ENCODE measurements at regions not wholly inside any gene's neighbourhood (a gene's known extent, or its start where the extent isn't known, plus 50 kb on each side); places are given as distances from the start of the nearest gene placed in this dataset.

DNA sequence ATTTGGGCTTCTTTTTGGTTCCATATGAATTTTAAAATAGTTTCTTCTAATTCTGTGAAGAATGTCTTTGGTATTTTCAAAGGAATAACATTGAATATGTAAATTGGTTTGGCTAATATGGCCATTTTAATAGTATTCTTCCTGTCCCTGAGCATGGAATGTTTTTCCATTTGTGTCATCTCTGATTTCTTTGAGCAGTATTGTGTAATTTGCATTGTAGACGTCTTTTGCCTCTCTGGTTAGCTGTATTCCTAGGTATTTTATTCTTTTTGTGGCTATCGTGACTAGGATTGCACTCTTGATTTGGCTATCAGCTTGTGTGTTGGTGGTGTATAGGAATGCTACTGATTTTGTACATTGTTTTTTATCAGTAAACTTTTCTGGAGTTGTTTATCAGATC, 601.9 kb downstream of the SNAPC1 start:
- no peak overlapping the region for H3K4me2 ChIP-seq
- no peaks in the 10 kb centered on the region for H4K20me1 ChIP-seq
- H3K4me1 ChIP-seq, result no peaks in the 10 kb centered on the region
- H3K9me3 ChIP-seq, result no peaks in the 10 kb centered on the region
- H3K9ac ChIP-seq, result no peak overlapping the region
- no peaks in the 10 kb centered on the region for H3K36me3 ChIP-seq
- H3K27ac ChIP-seq, result no peak overlapping the region
- no peaks in the 10 kb centered on the region for H3K27me3 ChIP-seq
- no peak overlapping the region for H3K4me3 ChIP-seq
- no peak for TF ChIP-seq Cebpa-rat (IDR thresholded peaks at IDR 0.05)

DNA sequence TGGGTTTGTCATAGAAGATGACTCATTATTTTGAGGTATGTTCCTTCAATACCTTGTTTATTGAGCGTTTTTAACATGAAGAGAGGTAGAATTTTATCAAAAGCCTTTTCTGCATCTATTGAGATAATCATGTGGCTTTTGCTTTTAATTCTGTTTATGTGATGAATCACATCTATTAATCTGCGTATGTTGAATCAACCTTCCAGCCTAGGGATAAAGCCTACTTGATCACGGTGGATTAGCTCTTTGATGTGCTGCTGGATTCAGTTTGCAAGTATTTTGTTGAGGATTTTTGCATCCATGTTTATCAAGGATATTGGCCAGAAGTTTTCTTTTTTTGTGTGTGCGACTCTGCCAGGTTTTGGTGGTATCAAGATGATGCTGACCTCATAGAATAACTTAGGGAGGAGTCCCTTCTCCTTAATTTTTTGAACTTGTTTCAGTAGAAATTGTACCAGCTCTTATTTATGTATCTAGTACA, 602.6 kb downstream of the SNAPC1 start:
- Histone ChIP-seq H3K36me3 (no peaks in the 10 kb centered on the region), H3K4me2 (no peak overlapping the region), H3K9me3 (no peaks in the 10 kb centered on the region), H3K4me1 (no peaks in the 10 kb centered on the region), H3K27ac (no peak overlapping the region), H3K4me3 (no peak overlapping the region), H3K9ac (no peak overlapping the region), H4K20me1 (no peaks in the 10 kb centered on the region), H3K27me3 (no peaks in the 10 kb centered on the region)
- TF ChIP-seq Cebpa-rat (IDR thresholded peaks at IDR 0.05), result no peak

DNA sequence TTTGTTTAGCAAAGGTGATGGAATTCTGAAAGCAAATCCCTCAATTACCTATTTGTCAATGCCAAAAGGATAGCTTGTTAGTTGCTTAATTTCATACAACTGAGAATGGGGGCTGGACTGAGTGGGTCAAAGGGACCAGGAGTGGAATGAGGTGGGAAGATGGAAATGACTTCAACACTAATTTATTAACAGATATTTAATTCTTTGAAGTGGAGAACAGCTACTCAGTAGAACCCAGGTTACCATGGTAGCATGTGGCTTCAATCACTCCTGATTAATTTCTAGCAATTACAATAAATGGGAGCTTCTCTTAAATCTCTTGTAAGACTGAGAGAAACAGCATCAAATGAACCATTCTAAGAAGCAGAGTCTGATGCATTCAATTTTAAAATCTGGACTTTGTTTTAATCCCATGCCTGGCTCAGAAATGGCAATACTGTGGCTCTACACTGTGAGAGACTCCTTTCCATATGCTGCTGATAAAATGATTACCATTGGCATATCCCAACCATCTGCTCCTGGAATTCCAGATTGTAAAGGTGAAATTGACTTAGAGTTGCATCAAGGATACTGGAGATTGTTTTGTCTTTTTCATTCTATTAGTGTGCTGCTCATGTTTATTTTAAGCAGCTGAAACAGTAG, 607.8 kb downstream of the SNAPC1 start:
- Histone ChIP-seq H3K36me3 (no peaks in the 10 kb centered on the region), H3K9me3 (no peaks in the 10 kb centered on the region), H3K27ac (no peak overlapping the region), H3K4me1 (no peaks in the 10 kb centered on the region), H3K4me3 (no peak overlapping the region), H3K4me2 (no peak overlapping the region), H4K20me1 (no peaks in the 10 kb centered on the region), H3K9ac (no peak overlapping the region), H3K27me3 (no peaks in the 10 kb centered on the region)
- no peak for TF ChIP-seq Cebpa-rat (IDR thresholded peaks at IDR 0.05)

DNA sequence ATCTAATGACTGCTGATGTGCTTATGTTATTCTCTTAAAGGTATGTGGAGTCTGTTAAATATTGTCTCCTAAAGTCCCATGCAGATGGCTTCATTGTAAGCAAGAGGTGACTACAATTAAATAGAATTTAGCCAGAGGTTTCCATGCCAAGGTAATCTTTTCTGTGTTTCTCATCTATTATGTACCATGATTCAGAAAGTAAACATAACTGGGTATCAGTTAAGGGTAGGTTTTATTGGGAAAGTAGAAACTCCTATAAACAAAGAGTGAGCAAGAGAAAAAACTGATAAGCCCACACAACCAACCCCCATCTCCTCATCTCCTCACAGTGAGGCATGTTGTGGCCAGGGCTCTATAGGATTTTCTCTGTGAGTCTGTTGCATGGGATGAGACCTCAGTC, 611.7 kb downstream of the SNAPC1 start:
- H3K4me3 ChIP-seq, result no peak overlapping the region
- no peaks in the 10 kb centered on the region for H3K36me3 ChIP-seq
- H3K9ac ChIP-seq, result no peak overlapping the region
- H4K20me1 ChIP-seq, result no peaks in the 10 kb centered on the region
- no peaks in the 10 kb centered on the region for H3K4me1 ChIP-seq
- no peaks in the 10 kb centered on the region for H3K27me3 ChIP-seq
- no peak overlapping the region for H3K27ac ChIP-seq
- H3K4me2 ChIP-seq, result no peak overlapping the region
- H3K9me3 ChIP-seq, result no peaks in the 10 kb centered on the region
- TF ChIP-seq Cebpa-rat (IDR thresholded peaks at IDR 0.05), result no peak

DNA sequence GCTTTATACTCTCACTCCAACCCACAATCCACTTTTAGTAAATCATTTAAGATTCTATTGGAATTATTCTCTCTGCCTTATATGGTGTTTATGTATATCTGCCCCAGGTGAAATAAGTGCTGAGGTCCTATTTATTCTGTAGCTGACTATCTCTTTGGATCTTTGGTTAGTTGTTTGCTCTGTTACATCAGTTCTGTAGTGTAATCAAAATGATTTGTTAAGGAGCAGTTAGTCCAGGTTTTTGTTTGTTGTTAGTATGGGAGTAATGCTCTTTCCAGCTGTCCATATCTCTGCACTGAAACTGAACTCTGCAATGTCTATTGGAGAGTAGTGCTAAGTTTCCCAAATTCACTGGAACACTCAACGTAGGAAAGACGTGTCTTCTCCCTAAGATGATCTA, 615.8 kb downstream of the SNAPC1 start:
- H3K9ac ChIP-seq, result no peak overlapping the region
- H4K20me1 ChIP-seq, result no peaks in the 10 kb centered on the region
- no peaks in the 10 kb centered on the region for H3K4me1 ChIP-seq
- no peak overlapping the region for H3K27ac ChIP-seq
- no peaks in the 10 kb centered on the region for H3K27me3 ChIP-seq
- no peak for TF ChIP-seq Cebpa-rat (IDR thresholded peaks at IDR 0.05)
- no peaks in the 10 kb centered on the region for H3K36me3 ChIP-seq
- no peaks in the 10 kb centered on the region for H3K9me3 ChIP-seq
- no peak overlapping the region for H3K4me3 ChIP-seq
- H3K4me2 ChIP-seq, result no peak overlapping the region

DNA sequence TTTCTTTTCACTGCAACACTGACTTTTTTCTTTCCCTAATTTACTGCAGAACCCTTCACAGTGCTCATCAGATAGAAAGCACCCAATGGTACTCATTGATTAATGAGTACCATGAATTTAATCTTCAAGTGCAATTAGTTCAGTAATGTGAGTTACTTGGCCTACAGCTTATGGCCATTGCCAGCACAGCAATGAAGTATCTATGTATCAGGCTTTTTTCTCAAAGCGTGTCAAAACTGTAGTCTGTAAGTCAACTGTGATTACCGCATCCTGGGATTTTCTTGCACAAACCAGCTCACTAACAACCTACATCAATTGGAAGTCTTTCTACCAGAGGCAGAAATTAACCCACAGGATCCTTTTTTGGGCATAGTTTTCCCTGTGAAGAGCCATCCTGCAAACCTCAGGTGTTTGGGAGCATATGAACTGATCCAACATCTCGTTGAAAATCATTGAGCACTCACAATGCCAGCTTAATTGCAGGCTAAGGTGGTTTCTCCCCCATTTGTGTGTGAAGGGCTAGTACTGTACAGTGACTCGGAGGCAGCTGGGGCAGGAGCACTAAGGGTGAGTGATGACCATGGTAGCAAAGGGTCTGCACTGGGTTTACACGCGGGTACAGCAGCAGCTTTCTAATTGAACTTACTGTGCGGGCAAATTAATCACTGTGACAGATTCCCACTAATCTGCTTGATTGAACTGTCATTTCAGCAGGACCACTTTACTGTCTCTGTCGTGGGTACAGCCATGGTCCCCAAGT, 619.3 kb downstream of the SNAPC1 start:
- Histone ChIP-seq H3K4me3 (no peak overlapping the region), H3K4me2 (no peak overlapping the region), H3K27ac (no peak overlapping the region), H3K9ac (no peak overlapping the region), H4K20me1 (no peaks in the 10 kb centered on the region), H3K27me3 (no peaks in the 10 kb centered on the region), H3K9me3 (peaks cover 5% of the 10 kb centered on the region), H3K36me3 (no peaks in the 10 kb centered on the region), H3K4me1 (no peaks in the 10 kb centered on the region)
- no peak for TF ChIP-seq Cebpa-rat (IDR thresholded peaks at IDR 0.05)

DNA sequence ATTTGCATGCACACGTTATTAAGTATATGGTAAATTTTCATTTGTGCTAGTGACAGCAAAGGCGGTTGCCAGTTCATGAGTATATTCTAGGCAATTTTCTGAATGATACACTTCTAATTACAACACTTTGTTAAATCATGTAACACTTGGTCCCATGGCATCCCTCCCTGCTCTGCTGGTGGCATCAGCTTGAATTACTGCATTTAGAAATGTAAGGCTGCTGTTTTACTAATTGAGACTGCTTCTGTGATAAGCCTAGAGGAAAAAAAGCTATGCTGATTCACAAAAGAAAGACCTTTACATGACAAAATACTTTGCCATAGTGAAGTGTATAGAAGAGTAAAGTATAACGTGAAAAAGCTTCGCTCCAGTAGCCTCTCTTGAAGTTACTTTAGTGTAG, 636.1 kb downstream of the KCNH5 start:
- H3K9ac ChIP-seq, result no peak overlapping the region
- no peaks in the 10 kb centered on the region for H3K9me3 ChIP-seq
- no peak overlapping the region for H3K4me3 ChIP-seq
- H3K4me2 ChIP-seq, result no peak overlapping the region
- no peaks in the 10 kb centered on the region for H4K20me1 ChIP-seq
- no peaks in the 10 kb centered on the region for H3K4me1 ChIP-seq
- H3K27me3 ChIP-seq, result no peaks in the 10 kb centered on the region
- no peak for TF ChIP-seq Cebpa-rat (IDR thresholded peaks at IDR 0.05)
- H3K27ac ChIP-seq, result no peak overlapping the region
- no peaks in the 10 kb centered on the region for H3K36me3 ChIP-seq

DNA sequence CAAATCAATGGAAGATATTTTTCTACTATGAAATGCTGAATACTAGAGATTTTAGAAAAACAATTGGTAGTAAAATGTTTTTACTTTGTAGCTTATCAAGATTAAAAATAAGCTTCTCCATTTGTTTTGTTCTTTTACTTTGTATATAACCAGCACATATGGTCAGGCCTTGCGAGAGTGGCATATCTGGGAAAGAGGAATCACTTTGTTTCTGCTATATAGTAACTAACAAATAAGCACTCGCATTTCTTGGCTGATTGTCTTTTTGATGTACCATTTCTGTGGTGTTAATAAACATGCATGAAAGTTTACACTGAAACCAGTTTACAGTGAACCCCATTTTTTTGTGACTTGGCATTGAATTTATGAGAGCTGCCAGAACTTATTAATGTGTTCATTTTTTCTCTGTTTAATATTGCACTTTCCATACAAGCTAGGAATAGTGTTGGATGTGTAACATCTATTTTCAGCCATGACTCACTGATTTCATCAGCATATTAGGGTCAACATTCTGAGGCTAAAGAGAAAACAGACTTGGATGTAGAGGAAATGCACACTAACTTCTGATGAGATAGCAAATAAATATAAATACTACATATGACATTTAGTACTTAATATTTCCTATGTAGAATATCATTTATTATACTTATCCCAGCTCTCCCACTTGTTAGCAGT, 635.5 kb downstream of the KCNH5 start:
- Histone ChIP-seq H3K9me3 (no peaks in the 10 kb centered on the region), H3K27ac (no peak overlapping the region), H3K4me2 (no peak overlapping the region), H3K27me3 (no peaks in the 10 kb centered on the region), H4K20me1 (no peaks in the 10 kb centered on the region), H3K9ac (no peak overlapping the region), H3K36me3 (no peaks in the 10 kb centered on the region), H3K4me3 (no peak overlapping the region), H3K4me1 (no peaks in the 10 kb centered on the region)
- no peak for TF ChIP-seq Cebpa-rat (IDR thresholded peaks at IDR 0.05)

DNA sequence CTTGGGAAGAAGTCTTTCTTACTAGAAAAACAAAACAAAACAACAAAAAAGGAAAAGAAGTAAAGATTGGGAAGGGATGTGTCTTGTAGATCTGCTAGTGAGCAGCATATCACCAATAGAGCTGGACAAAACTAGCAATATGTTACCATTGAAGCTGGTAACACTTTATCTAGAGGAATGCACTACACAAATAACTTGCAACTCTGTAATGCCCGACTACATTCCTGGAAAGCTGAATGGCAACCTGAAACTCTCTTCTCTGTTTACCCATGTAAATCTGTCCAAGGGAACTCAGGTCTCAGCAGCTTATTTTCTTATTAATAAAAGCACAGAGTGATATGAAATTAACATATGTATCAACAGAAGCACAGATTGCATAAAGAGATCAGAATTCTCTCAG, 624.4 kb downstream of the KCNH5 start:
- H3K9me3 ChIP-seq, result no peaks in the 10 kb centered on the region
- TF ChIP-seq Cebpa-rat (IDR thresholded peaks at IDR 0.05), result no peak
- H3K27me3 ChIP-seq, result no peaks in the 10 kb centered on the region
- no peaks in the 10 kb centered on the region for H3K4me1 ChIP-seq
- no peak overlapping the region for H3K4me2 ChIP-seq
- no peak overlapping the region for H3K27ac ChIP-seq
- no peaks in the 10 kb centered on the region for H4K20me1 ChIP-seq
- no peak overlapping the region for H3K9ac ChIP-seq
- H3K36me3 ChIP-seq, result no peaks in the 10 kb centered on the region
- H3K4me3 ChIP-seq, result no peak overlapping the region
